Thyroid gland (tissue), 4 donors: ENCODE measurements at regions not wholly inside any gene's neighbourhood (a gene's known extent, or its start where the extent isn't known, plus 50 kb on each side); places are given as distances from the start of the nearest gene placed in this dataset.

Experiments
- DNase-seq, 2 donors: peaks; one replicate each; pipeline ENCODE4 v3.0.0-alpha.2; 2019
- H3K27ac ChIP-seq, 3 donors: fragments of 200-600 bp; sonication (generic); 1 replicate in 2 of 3; 2 replicates in 1 of 3; pipeline ENCODE4 v1.5.1; 2016 to 2019; ENCODE audit warnings: mild to moderate bottlenecking in 1 of 3, moderate library complexity in 1 of 3
- H3K27me3 ChIP-seq: fragments of 200-600 bp; sonication (generic); one replicate; pipeline ENCODE4 v1.5.1; 2019
- H3K36me3 ChIP-seq, 2 donors: fragments of 200-600 bp; sonication (generic); one replicate each; pipeline ENCODE4 v1.5.1; 2016 to 2019
- H3K4me1 ChIP-seq, 2 donors: fragments of 200-600 bp; sonication (generic); one replicate each; pipeline ENCODE4 v1.5.1; 2017 to 2019
- H3K4me3 ChIP-seq, 3 donors: fragments of 200-600 bp; sonication (generic); replicated peaks in 1 of 3; 1 replicate in 2 of 3; 2 replicates in 1 of 3; pipeline ENCODE4 v1.5.1; 2016; ENCODE audit warnings: mild to moderate bottlenecking in 1 of 3
- H3K9me3 ChIP-seq: fragments of 200-600 bp; sonication (generic); one replicate; pipeline ENCODE4 v1.5.1; 2017
- CTCF ChIP-seq, 6 experiments: fragments of 200-600 bp in 3 of 6; fragments of 450-650 bp in 3 of 6; sonication (generic) in 3 of 6; IDR thresholded peaks; one replicate each; pipeline ENCODE4 v1.5.1; 2016 to 2019; ENCODE audit warnings: antibody characterized with exemption in 6 of 6, mild to moderate bottlenecking in 2 of 6, inconsistent platforms in 1 of 6, moderate library complexity in 1 of 6
- POLR2A ChIP-seq, 2 donors: fragments of 450-650 bp; IDR thresholded peaks; one replicate each; pipeline ENCODE4 v1.6.1; 2017; ENCODE audit warnings: antibody characterized with exemption in 2 of 2, mild to moderate bottlenecking in 2 of 2, moderate library complexity in 1 of 2
- WGBS, 2 donors: methylation state at CpG; one replicate each; pipeline ENCODE4 v1.1.5; 2017; 5-methylcytosine and 5-hydroxymethylcytosine counted together
- intact Hi-C: fragments of 100-400 bp; cut with DNase I; formaldehyde crosslinking; loops from one replicate; pipeline ENCODE4 v1.15.1; 2023

GRCh38 chr15:98040146-98040545 is 79.6 kb downstream of the ARRDC4 start:
- TF ChIP-seq POLR2A (IDR thresholded peaks at IDR 0.05), result no peak
- TF ChIP-seq CTCF (IDR thresholded peaks at IDR 0.05), result no peak
- Histone ChIP-seq H3K27ac (no peak overlapping the region), H3K9me3 (no peaks in the 10 kb centered on the region), H3K27me3 (no peaks in the 10 kb centered on the region), H3K4me3 (no peak overlapping the region), H3K4me1 (peaks cover 13 to 31% of the 10 kb centered on the region in 2 donors), H3K36me3 (no peaks in the 10 kb centered on the region)
- intact Hi-C loops, result no loop called here
- 80 to 88% methylated on average over 5 of the region's 5 CpGs for WGBS, 2 donors
- no peak for DNase-seq

- H3K9me3 ChIP-seq, result no peaks in the 10 kb centered on the region
- no peak for DNase-seq
- 81 to 88% methylated on average over 19 to 22 of the region's 23 CpGs for WGBS, 2 donors
- intact Hi-C loops, result no loop called here
- H3K4me3 ChIP-seq, result no peak overlapping the region
- H3K4me1 ChIP-seq, result peaks cover 13 to 25% of the 10 kb centered on the region in 2 donors
- TF ChIP-seq CTCF (IDR thresholded peaks at IDR 0.05) (no peak), POLR2A (IDR thresholded peaks at IDR 0.05) (no peak)
- H3K27ac ChIP-seq, result no peak overlapping the region
- H3K27me3 ChIP-seq, result no peaks in the 10 kb centered on the region
- H3K36me3 ChIP-seq, result no peaks in the 10 kb centered on the region
Measured at GRCh38 chr15:98043160-98044014, 82.9 kb downstream of the ARRDC4 start.

GRCh38 chr15:98051734-98052133 is 91.2 kb downstream of the ARRDC4 start:
- Histone ChIP-seq H3K36me3 (no peaks in the 10 kb centered on the region), H3K27me3 (no peaks in the 10 kb centered on the region), H3K9me3 (no peaks in the 10 kb centered on the region), H3K4me1 (no peaks in the 10 kb centered on the region), H3K4me3 (no peak overlapping the region), H3K27ac (no peak overlapping the region)
- intact Hi-C loops, result no loop called here
- DNase-seq, result no peak
- TF ChIP-seq POLR2A (IDR thresholded peaks at IDR 0.05), result no peak
- TF ChIP-seq CTCF (IDR thresholded peaks at IDR 0.05), result no peak
- WGBS, 2 donors, result 81 to 89% methylated on average over 3 of the region's 3 CpGs

- Histone ChIP-seq H3K4me3 (no peak overlapping the region), H3K4me1 (no peaks in the 10 kb centered on the region), H3K9me3 (no peaks in the 10 kb centered on the region), H3K36me3 (no peaks in the 10 kb centered on the region), H3K27ac (no peak overlapping the region), H3K27me3 (no peaks in the 10 kb centered on the region)
- TF ChIP-seq POLR2A (IDR thresholded peaks at IDR 0.05), result no peak
- intact Hi-C loops, result no loop called here
- DNase-seq, result no peak
- WGBS, 2 donors, result 82 to 88% methylated on average over 1 of the region's 1 CpG
Measured at GRCh38 chr15:98057453-98057852, 97.0 kb downstream of the ARRDC4 start.

- Histone ChIP-seq H3K4me3 (no peak overlapping the region), H3K36me3 (no peaks in the 10 kb centered on the region), H3K4me1 (no peaks in the 10 kb centered on the region), H3K27ac (no peak overlapping the region), H3K9me3 (no peaks in the 10 kb centered on the region), H3K27me3 (no peaks in the 10 kb centered on the region)
- intact Hi-C loops, result no loop called here
- WGBS, 2 donors, result 47 to 78% methylated on average over 3 of the region's 3 CpGs
- no peak for DNase-seq
- TF ChIP-seq POLR2A (IDR thresholded peaks at IDR 0.05) (no peak), CTCF (IDR thresholded peaks at IDR 0.05) (no peak)
Measured at GRCh38 chr15:98062869-98063268, 102.4 kb downstream of the ARRDC4 start.
